HG02759 (cell line): ENCODE measurements at regions not wholly inside any gene's neighbourhood (a gene's known extent, or its start where the extent isn't known, plus 50 kb on each side); places are given as distances from the start of the nearest gene placed in this dataset.

ENCODE experiments used
- ATAC-seq: cut with Tn5 transposase; IDR thresholded peaks from one replicate; pipeline ENCODE4 v1.9.1; 2021; ENCODE audit warnings: mild to moderate bottlenecking, moderate library complexity; ENCODE audit not compliant: unreplicated experiment

GRCh38 chr1:105684714-105685113 is 1371.8 kb upstream of the PRMT6 start:
- no peak for ATAC-seq

- no peak for ATAC-seq
Observed at GRCh38 chr1:105686026-105686425, 1370.4 kb upstream of the PRMT6 start.

DNA sequence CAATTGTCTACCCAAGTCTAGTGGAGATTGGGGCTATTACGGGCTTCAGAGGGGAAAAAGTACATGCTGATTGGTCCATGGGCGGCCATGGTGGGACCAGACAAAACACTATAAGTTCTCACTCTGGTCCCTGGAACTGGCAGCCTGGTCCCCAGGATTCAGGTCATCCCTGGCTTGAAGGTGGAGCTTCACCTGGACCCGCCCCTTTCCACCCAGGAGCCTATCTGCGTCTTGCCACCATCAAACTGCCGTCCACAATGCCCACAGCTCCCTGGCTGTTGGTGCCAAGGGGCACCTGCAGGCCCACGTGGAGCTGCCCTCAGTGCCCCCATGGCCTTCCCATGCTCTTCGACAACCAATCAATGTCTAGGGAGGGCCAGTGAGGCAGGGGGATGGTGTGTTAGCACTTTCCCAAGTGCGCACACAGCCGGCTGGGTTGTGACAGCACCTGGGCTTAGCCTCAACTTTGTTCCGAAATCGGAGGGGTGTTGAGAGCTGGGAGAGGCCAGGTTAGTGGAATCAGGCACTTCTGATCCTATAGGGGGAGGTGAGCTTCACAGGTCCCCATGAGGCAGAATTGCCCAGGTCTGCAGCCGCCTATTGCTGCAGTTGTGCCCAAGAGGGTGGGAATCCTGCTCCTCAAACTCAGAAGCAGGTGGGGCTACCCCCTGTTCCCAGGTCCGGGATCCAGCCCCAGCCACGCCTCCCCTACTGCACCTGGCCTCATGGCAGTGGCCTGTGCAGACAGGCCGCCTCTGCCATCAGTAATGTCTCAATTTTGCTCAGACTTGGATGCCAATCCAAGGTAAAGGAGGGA is 1369.4 kb upstream of the PRMT6 start:
- no peak for ATAC-seq

DNA sequence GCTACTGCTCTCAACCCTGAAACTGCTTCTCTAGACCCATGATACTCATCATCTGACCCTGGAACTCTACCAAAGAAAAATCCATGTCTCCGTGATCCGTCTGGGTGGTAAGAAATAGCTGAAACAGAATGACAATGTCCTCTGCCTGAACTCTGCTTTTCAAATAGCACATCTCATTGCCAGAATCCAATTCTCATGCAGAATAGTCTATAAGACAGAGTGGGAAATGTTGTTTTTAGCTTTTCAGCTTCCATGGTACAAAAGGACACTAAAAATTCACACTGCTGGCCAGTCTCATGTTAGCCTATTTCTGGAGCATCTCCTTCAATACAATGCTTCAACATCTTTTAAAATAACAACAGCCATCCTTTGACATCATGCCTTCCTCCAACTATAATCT is 1355.8 kb upstream of the PRMT6 start:
- ATAC-seq = no peak

- no peak for ATAC-seq
Observed at GRCh38 chr1:105724286-105724685, 1332.2 kb upstream of the PRMT6 start.

DNA sequence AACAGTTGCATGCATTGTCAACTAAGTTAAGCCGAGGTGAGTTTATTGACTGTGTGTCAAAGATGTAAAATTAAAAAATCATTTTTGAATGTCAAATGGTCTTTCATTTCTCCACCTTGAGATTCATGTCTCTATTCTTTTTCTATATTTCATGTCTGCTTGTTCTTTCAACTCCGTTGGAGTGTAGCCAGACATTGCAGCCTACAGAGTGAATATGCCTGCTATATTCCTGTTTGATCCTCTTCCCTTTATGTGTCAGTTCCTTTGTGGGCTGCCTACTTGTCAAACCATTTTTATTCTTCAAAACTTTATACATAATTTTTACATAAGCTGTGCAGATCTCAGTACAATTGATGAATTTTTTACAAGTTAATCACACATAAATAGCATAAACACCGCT is 1325.8 kb upstream of the PRMT6 start:
- ATAC-seq = no peak

GRCh38 chr1:105736349-105736748 is 1320.1 kb upstream of the PRMT6 start:
- ATAC-seq = no peak

- ATAC-seq = no peak
Observed at GRCh38 chr1:105779727-105780126, 1276.7 kb upstream of the PRMT6 start.

DNA sequence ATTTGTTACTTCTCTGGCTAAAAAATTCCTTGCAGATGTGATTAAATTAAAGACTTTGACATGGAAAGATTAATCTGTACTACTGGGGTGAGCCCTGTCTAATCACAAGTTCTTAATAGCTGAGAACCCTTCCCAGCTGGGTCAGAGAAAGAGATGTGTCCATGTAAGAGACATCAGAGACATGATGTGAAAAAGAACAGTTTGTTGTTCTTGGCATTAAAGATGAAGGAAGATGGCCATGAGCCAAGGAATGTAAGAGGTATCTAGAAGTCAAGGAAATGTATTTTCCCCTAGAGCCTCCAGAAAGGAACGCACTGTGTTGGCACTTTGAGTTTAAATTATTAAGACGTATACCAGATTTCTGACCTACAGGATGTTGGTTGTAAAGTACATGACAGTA is 1271.5 kb upstream of the PRMT6 start:
- ATAC-seq = no peak

GRCh38 chr1:105793536-105794146 is 1262.8 kb upstream of the PRMT6 start:
- peak; percentile 80 for ATAC-seq

- no peak for ATAC-seq
Observed at GRCh38 chr1:105795741-105796140, 1260.7 kb upstream of the PRMT6 start.

GRCh38 chr1:105830571-105831146 is 1225.8 kb upstream of the PRMT6 start:
- no peak for ATAC-seq

DNA sequence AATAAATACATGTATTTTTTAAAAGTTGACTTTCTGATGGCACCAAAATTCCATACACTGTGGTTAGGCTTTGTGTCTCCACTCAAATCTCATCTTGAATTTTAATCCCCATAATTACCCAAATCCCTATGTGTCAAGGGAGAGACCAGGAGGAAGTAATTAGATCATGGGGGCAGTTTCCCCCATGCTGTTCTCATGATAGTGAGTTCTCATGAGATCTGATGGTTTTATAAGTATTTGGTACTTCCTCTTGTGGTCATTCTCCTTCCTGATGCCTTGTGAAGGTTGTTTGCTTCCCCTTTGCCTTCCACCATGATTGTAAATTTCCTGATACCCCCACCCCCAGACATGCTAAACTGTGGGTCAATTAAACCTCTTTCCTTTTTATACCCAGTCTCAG is 1218.4 kb upstream of the PRMT6 start:
- ATAC-seq = no peak

DNA sequence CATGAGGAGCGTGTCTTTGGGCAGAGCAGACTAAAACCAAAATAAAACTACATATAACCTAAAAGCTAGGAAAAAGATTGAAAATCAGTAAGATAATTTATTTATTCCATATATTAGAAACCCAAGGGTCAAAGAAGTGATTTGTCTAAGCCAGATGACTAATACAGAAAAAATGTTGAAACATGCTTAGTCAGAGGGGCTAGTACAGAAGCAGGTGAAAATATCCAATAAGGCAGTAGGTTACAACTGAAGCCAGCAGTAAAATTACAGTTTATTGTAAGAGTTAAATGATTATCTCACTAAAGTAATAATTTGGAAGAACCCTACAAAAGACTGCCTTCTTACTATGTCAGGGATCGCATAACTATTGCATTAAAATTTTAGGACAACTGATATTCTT is 1190.9 kb upstream of the PRMT6 start:
- ATAC-seq = no peak

DNA sequence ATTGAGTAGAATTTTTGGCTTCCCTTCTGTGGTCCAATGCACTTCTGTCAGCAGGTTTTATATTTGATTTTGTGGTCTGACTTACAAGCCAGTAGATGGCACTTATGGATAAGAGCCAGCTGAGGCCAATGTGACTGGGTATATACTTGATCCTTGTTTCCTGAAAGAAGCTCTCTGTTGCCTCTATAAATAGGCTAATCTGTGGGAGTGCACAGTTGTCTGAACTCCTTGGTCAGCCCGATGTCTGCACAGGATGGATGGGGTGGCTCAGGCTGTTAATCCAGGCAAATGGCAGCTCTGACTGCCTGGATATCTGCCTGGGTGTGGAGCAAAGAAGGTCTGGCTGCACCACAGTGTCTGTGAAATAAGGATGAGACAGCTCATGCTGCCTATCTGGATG is 1183.7 kb upstream of the PRMT6 start:
- no peak for ATAC-seq

GRCh38 chr1:105874621-105875020 is 1181.9 kb upstream of the PRMT6 start:
- ATAC-seq = peak; percentile 65

DNA sequence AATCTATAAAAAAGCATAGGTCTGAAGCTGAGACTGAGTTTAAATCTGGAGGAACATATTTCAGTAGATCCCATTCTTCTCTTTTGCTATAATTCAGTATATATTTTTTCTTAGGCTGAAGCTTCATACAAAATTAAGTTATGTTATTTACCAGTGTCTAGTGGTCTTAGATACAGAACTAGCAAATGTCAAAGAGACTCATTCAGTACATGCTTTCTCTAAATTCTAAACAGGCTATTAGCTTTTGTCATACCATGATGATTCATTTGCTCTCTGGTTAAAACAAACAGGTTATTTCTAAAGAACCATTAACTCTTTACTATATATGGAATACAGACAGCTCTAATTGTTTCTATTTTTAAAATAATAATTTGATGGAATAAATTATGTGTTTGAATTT is 1170.2 kb upstream of the PRMT6 start:
- no peak for ATAC-seq

DNA sequence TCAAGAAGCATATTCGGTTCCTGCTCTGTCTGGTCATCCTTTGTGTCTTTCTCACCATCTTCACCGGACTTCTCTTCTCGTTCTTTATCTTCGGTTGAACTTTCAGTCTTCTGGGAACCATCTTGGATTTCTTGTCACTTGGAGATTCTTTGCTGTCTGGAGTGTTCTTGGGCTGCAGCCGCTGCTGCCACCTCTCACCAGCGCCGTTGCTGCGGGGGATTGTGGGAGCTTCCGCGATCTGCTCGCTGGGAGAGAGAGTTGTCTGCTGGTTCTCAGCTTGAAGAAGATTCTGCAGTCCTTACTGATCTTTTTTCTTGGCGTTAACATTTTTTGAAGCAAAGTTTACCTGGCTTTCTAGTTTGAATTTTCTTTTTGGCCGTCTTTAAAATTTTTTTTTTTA is 1165.2 kb upstream of the PRMT6 start:
- no peak for ATAC-seq

DNA sequence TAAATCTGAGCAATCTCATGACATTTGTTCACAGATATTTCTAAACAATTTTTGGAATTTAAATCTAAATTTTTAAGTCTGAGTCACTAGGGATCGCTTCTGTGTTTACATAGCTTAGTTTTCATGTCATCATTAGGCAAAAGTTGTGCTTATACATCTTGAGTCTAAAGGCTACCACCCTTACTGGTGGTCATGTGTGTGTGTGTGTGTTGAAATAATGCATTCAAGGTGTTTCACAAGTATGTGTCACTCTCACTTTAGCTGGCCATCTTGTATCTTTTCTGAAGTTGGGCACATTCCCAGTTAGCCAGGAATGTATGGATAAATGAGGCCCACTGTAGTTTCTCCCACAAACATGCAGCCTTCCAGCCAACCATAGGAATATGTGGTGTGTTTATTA is 1162.5 kb upstream of the PRMT6 start:
- no peak for ATAC-seq

GRCh38 chr1:105909811-105910210 is 1146.7 kb upstream of the PRMT6 start:
- no peak for ATAC-seq

GRCh38 chr1:105914403-105914802 is 1142.1 kb upstream of the PRMT6 start:
- ATAC-seq = no peak

DNA sequence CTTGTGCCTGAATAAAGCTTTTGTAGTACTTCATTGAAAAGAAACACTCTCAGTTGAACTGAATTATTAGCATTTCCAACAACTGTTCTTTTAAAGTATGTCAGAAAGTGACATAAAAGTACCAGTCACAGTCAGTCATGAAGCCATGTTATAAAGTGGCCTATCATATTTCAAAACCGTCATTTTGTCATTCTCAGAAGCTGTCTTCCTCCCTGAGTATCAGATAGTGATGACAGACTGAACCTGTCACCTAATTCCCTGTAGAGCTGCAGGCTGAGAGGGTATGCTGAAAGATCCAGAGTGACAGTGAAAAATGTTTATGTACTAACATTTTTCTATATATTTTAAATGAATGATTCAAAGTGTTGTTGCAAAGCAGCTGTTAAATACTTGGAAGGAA is 1121.7 kb upstream of the PRMT6 start:
- ATAC-seq = no peak
